GM23338 (cell line): ENCODE measurements at regions not wholly inside any gene's neighbourhood (a gene's known extent, or its start where the extent isn't known, plus 50 kb on each side); places are given as distances from the start of the nearest gene placed in this dataset.
A peak's percentile ranks its signal among the peaks of the same experiment; 100 is the strongest.

ENCODE experiments used
- ATAC-seq: fragments of 200-7000 bp; cut with Tn5 transposase; 3 replicates; pipeline ENCODE4 v1.9.1; 2020
- DNase-seq: peaks from one replicate; pipeline ENCODE4 v3.0.0-alpha.2; 2015; ENCODE audit warnings: low spot score
- H2AFZ ChIP-seq: fragments of 200-600 bp; sonication (generic); 2 replicates; pipeline ENCODE4 v1.8.0; 2016; ENCODE audit warnings: antibody characterized with exemption, mild to moderate bottlenecking, moderate library complexity
- H3F3A ChIP-seq: fragments of 200-600 bp; sonication (generic); replicated peaks from 2 replicates; pipeline ENCODE4 v1.8.0; 2017; ENCODE audit warnings: antibody characterized with exemption, mixed run types, low read depth
- H3K27ac ChIP-seq: fragments of 200-600 bp; sonication (generic); 2 replicates; pipeline ENCODE4 v1.6.1; 2016; ENCODE audit warnings: low read depth
- H3K27me3 ChIP-seq: fragments of 200-600 bp; sonication (generic); 2 replicates; pipeline ENCODE4 v1.8.0; 2016; ENCODE audit warnings: mild to moderate bottlenecking, mixed run types, moderate library complexity; ENCODE audit not compliant: insufficient read depth
- H3K36me3 ChIP-seq: fragments of 200-600 bp; sonication (generic); 2 replicates; pipeline ENCODE4 v1.8.0; 2016; ENCODE audit warnings: mild to moderate bottlenecking; ENCODE audit not compliant: insufficient read depth
- H3K4me1 ChIP-seq: fragments of 200-600 bp; sonication (generic); 2 replicates; pipeline ENCODE4 v1.8.0; 2016; ENCODE audit warnings: mild to moderate bottlenecking, moderate library complexity; ENCODE audit not compliant: insufficient read depth
- H3K4me2 ChIP-seq: fragments of 200-600 bp; sonication (generic); 2 replicates; pipeline ENCODE4 v1.7.1; 2017; ENCODE audit warnings: mixed run types
- H3K4me3 ChIP-seq: fragments of 200-600 bp; sonication (generic); 2 replicates; pipeline ENCODE4 v1.6.1; 2016; ENCODE audit warnings: mixed run types
- H3K79me2 ChIP-seq: fragments of 200-600 bp; sonication (generic); replicated peaks from 2 replicates; pipeline ENCODE4 v1.8.0; 2017; ENCODE audit warnings: mild to moderate bottlenecking; ENCODE audit not compliant: insufficient read depth
- H3K9me2 ChIP-seq: fragments of 200-600 bp; sonication (generic); 2 replicates; pipeline ENCODE4 v1.8.0; 2017; ENCODE audit not compliant: insufficient read depth
- H4K20me1 ChIP-seq: fragments of 200-600 bp; sonication (generic); replicated peaks from 2 replicates; pipeline ENCODE4 v1.8.0; 2017; ENCODE audit warnings: mild to moderate bottlenecking; ENCODE audit not compliant: insufficient read depth
- H3K27ac Mint-ChIP-seq: 2 replicates; pipeline ENCODE4 v1.8.0; 2020; ENCODE audit warnings: inconsistent platforms, mild to moderate bottlenecking, moderate library complexity, mixed read lengths
- H3K27me3 Mint-ChIP-seq: 3 replicates; pipeline ENCODE4 v1.8.0; 2022; ENCODE audit warnings: low read depth, mild to moderate bottlenecking, moderate library complexity, mixed read lengths, inconsistent platforms; ENCODE audit not compliant: insufficient read depth, poor library complexity
- H3K36me3 Mint-ChIP-seq: 3 replicates; pipeline ENCODE4 v1.8.0; 2021; ENCODE audit warnings: low read depth, mild to moderate bottlenecking, inconsistent platforms, moderate library complexity, mixed read lengths
- H3K4me1 Mint-ChIP-seq: 3 replicates; pipeline ENCODE4 v1.8.0; 2020; ENCODE audit warnings: mild to moderate bottlenecking, inconsistent platforms, mixed read lengths
- H3K4me3 Mint-ChIP-seq: 3 replicates; pipeline ENCODE4 v1.8.0; 2021; ENCODE audit warnings: moderate library complexity, mild to moderate bottlenecking, inconsistent platforms, mixed read lengths
- H3K9me3 Mint-ChIP-seq: 3 replicates; pipeline ENCODE4 v1.8.0; 2020; ENCODE audit warnings: moderate library complexity, mild to moderate bottlenecking, inconsistent platforms, mixed read lengths
- CREB1 ChIP-seq: fragments of 250-450 bp; sonication (Bioruptor Pico); IDR thresholded peaks from 2 replicates; pipeline ENCODE4 v1.5.0; 2020; ENCODE audit warnings: low read depth, mild to moderate bottlenecking, moderate library complexity
- ETS1 ChIP-seq: IDR thresholded peaks from 2 replicates; pipeline ENCODE4 v1.6.1; 2016; ENCODE audit warnings: antibody characterized with exemption
- EZH2 ChIP-seq: fragments of 200-600 bp; sonication (generic); IDR thresholded peaks from one replicate; pipeline ENCODE4 v1.8.0; 2017; ENCODE audit warnings: antibody characterized with exemption, mild to moderate bottlenecking, low read depth; ENCODE audit not compliant: unreplicated experiment
- EZH2phosphoT487 ChIP-seq: fragments of 200-600 bp; sonication (generic); IDR thresholded peaks from one replicate; pipeline ENCODE4 v1.8.1; 2018; ENCODE audit warnings: antibody characterized with exemption; ENCODE audit not compliant: unreplicated experiment
- JUNB ChIP-seq: IDR thresholded peaks from one replicate; pipeline ENCODE4 v1.6.1; 2016; ENCODE audit warnings: antibody characterized with exemption; ENCODE audit not compliant: unreplicated experiment
- NANOG ChIP-seq: IDR thresholded peaks from 2 replicates; pipeline ENCODE4 v1.6.1; 2016; ENCODE audit warnings: antibody characterized with exemption, borderline replicate concordance
- POLR2AphosphoS5 ChIP-seq: IDR thresholded peaks from 2 replicates; pipeline ENCODE4 v1.6.1; 2016; ENCODE audit warnings: antibody characterized with exemption, low read depth
- REST ChIP-seq: IDR thresholded peaks from one replicate; pipeline ENCODE4 v1.6.1; 2018; ENCODE audit warnings: antibody characterized with exemption; ENCODE audit not compliant: unreplicated experiment
- ZNF114 ChIP-seq: fragments of 250-450 bp; sonication (Bioruptor Pico); IDR thresholded peaks from 2 replicates; pipeline ENCODE4 v1.5.0; 2020; ENCODE audit warnings: mild to moderate bottlenecking, moderate library complexity
- ZNF331 ChIP-seq: fragments of 250-450 bp; sonication (Bioruptor Pico); IDR thresholded peaks from 2 replicates; pipeline ENCODE4 v1.5.0; 2020; ENCODE audit warnings: low read depth, mild to moderate bottlenecking, moderate library complexity

- TF ChIP-seq POLR2AphosphoS5 (no peak), REST (no peak), ZNF331 (no peak), EZH2 (no peak), NANOG (no peak), ZNF114 (CRISPR knock-in tag) (no peak), EZH2phosphoT487 (no peak)
These were observed 154.1 kb upstream of the TUT7 start (continued) for GRCh38 chr9:86508208-86508903.

- Histone ChIP-seq H3K27me3 (no peaks in the 10 kb centered on the region), H2AFZ (peak overlapping the region; percentile 52; the same call in 1 of the 2 replicates), H3K79me2 (no peaks in the 10 kb centered on the region), H3K4me3 (no peak overlapping the region), H3F3A (no peaks in the 10 kb centered on the region), H4K20me1 (no peaks in the 10 kb centered on the region), H3K27ac (no peak overlapping the region), H3K36me3 (no peaks in the 10 kb centered on the region), H3K4me1 (no peaks in the 10 kb centered on the region), H3K4me2 (no peak overlapping the region), H3K9me2 (no peaks in the 10 kb centered on the region)
- Mint-ChIP-seq H3K27me3 (peaks cover 2% of the 10 kb centered on the region), H3K4me3 (no peak overlapping the region), H3K27ac (no peak overlapping the region), H3K36me3 (no peaks in the 10 kb centered on the region), H3K9me3 (no peaks in the 10 kb centered on the region), H3K4me1 (peaks cover 10% of the 10 kb centered on the region)
- ATAC-seq (no peak), DNase-seq (no peak)
- no peak for TF ChIP-seq ETS1
- TF ChIP-seq ZNF114 (CRISPR knock-in tag): no peak
- TF ChIP-seq JUNB: no peak
- TF ChIP-seq CREB1 (CRISPR knock-in tag): no peak
- no peak for TF ChIP-seq POLR2AphosphoS5
- TF ChIP-seq EZH2: no peak
- TF ChIP-seq REST: no peak
- no peak for TF ChIP-seq NANOG
- no peak for TF ChIP-seq ZNF331
These were observed 153.0 kb upstream of the TUT7 start for GRCh38 chr9:86507212-86507630.
